Left lobe of liver (tissue), 2 donors: ENCODE measurements at regions not wholly inside any gene's neighbourhood (a gene's known extent, or its start where the extent isn't known, plus 50 kb on each side); places are given as distances from the start of the nearest gene placed in this dataset.

ENCODE experiments used
- ATAC-seq: fragments of 200-7000 bp; cut with Tn5 transposase; one replicate; pipeline ENCODE4 v1.9.1; 2020; ENCODE audit warnings: mild to moderate bottlenecking, moderate library complexity
- DNase-seq: peaks from one replicate; pipeline ENCODE4 v3.0.0-alpha.2; 2020; ENCODE audit warnings: low spot score
- donor health status: DM: no; HTN: no; CAD: no; lungs with moderate emphysema.
- donor health status: DM: no; HTN: yes; CAD: no.

- ATAC-seq (no peak), DNase-seq (no peak)
Observed at GRCh38 chr9:109729513-109729912, 50.5 kb upstream of the PALM2AKAP2 start.
